ENCODE measurements at regions not wholly inside any gene's neighbourhood (a gene's known extent, or its start where the extent isn't known, plus 50 kb on each side); places are given as distances from the start of the nearest gene placed in this dataset.

GRCh38 chr5:20470997-20471396 is 483.0 kb upstream of the CDH18 start:
- TF ChIP-seq CTCF (conservative IDR thresholded peaks at IDR 0.05; ENCODE audit: low read depth, low read length) (no peak), EZH2 (IDR thresholded peaks at IDR 0.05; ENCODE audit: borderline replicate concordance, low read depth, low read length, poor library complexity, severe bottlenecking) (no peak)

Measured in A673 (cell line).